Coronary artery (tissue), 2 donors: ENCODE measurements at regions not wholly inside any gene's neighbourhood (a gene's known extent, or its start where the extent isn't known, plus 50 kb on each side); places are given as distances from the start of the nearest gene placed in this dataset.

Experiments
- DNase-seq: peaks from one replicate; pipeline ENCODE4 v3.0.0-alpha.2; 2017; ENCODE audit warnings: low spot score
- H3K27ac ChIP-seq, 2 donors: fragments of 200-600 bp; sonication (generic); one replicate each; pipeline ENCODE4 v1.5.1; 2016 to 2019
- H3K4me3 ChIP-seq: fragments of 200-600 bp; sonication (generic); 2 replicates; pipeline ENCODE4 v1.5.1; 2016; ENCODE audit warnings: mild to moderate bottlenecking, moderate library complexity
- CTCF ChIP-seq: fragments of 200-600 bp; sonication (generic); IDR thresholded peaks from one replicate; pipeline ENCODE4 v1.5.1; 2019; ENCODE audit warnings: antibody characterized with exemption

DNA sequence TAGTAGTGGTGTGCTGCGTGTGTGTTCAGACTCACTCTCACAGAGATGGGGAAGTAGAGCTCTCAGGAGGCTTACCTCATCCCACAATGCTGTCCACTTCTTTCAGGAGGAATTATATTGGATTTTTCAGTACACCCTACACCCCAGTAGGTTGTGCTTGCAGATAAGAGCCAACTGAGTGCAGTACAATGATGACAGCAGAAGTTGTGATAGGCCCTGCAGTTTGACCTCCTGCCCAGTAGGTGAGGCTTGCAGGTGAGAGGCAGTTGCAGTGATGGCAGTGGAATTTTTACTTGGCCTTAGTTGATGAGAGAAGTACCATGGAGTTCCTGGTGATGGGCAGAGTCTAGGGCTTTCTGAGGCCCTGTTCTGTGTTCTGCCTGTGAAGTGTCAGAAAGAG is 657.8 kb downstream of the KCNJ3 start:
- no peak overlapping the region for H3K4me3 ChIP-seq
- TF ChIP-seq CTCF, result no peak
- H3K27ac ChIP-seq, result no peak overlapping the region
- DNase-seq, result no peak

DNA sequence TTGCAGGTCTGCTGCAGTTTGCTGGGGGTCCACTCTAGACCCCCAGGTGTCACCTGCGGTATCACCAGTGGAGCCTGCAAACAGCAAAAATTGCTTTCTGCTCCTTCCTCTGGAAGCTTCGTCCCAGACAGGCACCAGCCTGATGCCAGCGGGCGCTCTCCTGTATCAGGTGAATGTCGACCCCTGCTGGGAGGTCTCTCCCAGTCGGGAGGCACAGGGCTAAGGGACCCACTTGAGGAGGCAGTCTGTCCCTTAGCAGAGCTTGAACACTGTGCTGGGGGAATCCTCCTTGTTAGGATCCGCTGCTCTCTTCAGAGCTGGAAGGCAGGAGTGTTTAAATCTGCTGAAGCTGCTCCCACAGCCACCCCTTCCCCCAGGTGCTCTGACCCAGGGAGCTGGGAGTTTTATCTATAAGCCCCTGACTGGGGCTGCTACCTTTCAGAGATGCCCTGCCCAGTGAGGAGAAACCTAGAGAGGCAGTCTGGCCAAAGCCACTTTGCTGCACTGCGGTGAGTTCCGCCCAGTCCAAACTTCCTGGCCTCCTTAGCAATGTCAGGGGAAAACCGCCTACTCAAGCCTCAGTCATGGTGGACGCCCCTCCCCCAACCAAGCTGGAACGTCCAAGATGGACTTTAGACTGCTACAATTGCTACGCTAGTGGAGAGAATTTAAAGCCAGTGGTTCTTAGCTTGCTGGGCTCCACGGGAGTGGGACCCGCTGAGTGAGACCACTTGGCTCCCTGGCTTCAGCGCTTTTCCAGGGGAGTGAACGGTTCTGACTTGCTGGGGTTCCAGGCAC is 652.5 kb downstream of the KCNJ3 start:
- Histone ChIP-seq H3K4me3 (no peak overlapping the region), H3K27ac (no peak overlapping the region)
- no peak for DNase-seq
- TF ChIP-seq CTCF, result no peak

DNA sequence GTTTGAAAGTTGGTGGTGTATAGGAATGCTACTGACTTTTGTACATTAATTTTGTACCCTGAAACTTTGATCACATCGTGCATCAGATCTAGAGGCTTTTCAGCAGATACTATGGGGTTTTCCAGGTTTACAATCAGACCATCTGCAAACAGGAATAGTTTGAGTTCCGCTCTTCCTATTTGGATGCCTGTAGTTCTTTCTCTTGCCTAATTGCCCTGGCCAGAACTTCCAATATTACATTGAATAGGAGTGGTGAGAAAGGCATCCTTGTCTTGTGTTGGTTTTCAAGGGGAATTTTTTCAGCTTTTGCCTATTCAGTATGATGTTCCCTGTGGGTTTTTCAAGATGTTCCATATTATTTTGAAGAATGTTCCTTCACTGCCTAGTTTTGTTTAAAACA is 633.5 kb downstream of the KCNJ3 start:
- Histone ChIP-seq H3K27ac (no peak overlapping the region), H3K4me3 (no peak overlapping the region)
- no peak for DNase-seq
- TF ChIP-seq CTCF, result no peak

DNA sequence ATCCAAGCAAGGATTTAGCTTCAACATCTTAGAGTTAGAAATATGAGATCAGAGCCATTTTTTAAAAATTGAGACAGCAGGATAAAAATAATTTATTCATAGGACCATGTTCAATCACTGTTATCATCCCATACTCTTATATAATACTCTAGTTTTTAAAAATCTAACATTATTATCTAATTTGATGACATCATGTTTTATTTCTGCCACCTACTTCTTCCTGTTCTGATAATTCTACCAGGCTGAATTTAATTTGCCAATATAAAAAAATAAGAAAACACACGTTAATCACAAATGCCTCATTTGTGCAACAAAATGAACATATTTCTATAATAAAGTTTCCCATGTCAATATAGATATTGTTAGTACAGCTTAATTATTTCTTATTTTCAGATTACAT is 621.7 kb downstream of the KCNJ3 start:
- no peak for DNase-seq
- no peak for TF ChIP-seq CTCF
- Histone ChIP-seq H3K4me3 (no peak overlapping the region), H3K27ac (no peak overlapping the region)

- H3K27ac ChIP-seq, result no peak overlapping the region
- DNase-seq, result no peak
- TF ChIP-seq CTCF, result no peak
- no peak overlapping the region for H3K4me3 ChIP-seq
Observed at GRCh38 chr2:155318710-155319109, 620.2 kb downstream of the KCNJ3 start.

DNA sequence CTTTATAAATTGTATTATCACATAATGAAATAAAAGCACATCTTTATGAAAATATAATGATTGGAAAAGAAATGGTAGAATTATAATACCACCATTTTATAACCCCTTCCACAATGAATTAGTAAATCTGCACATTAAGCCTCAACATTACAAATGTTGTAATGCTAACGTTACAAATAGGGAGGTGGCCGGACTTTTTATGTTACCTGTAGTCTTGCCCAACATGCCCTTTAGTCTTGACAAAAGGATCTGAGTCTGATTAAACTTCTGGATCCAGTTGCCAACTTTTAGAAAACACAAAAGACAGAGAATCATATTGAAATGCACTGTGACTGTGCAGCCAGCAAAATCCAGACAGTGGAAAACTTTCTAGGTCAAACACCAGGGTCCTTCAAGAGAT is 617.3 kb downstream of the KCNJ3 start:
- Histone ChIP-seq H3K27ac (no peak overlapping the region), H3K4me3 (no peak overlapping the region)
- no peak for TF ChIP-seq CTCF
- DNase-seq, result no peak

DNA sequence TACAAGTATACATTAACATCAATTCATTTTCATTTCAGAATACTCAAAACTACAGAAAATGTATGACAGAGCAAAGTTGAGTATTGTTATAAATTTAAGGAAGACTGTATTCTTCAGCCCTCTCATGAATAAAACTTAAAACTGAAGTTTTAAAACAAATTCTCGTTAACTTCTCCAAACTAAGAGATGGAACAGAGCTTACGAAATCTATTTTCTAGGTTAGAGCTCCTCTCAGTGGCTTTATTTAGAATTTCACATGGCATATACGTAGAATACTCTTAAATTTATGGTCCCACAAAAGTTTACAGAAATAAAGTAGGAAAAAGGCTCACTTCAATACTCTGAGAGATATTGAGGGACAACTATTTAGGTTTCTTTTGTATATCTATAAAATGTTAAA is 612.1 kb downstream of the KCNJ3 start:
- TF ChIP-seq CTCF, result no peak
- DNase-seq, result no peak
- Histone ChIP-seq H3K27ac (no peak overlapping the region), H3K4me3 (no peak overlapping the region)
